Right lung (tissue), 2 donors: ENCODE measurements at regions not wholly inside any gene's neighbourhood (a gene's known extent, or its start where the extent isn't known, plus 50 kb on each side); places are given as distances from the start of the nearest gene placed in this dataset.
"Not testable (repeated sequence)": the region's sequence is repeated elsewhere in the genome, so short reads cannot be mapped to it uniquely, and the experiment has no call there.

Experiments
- DNase-seq, 2 donors: peaks; one replicate each; pipeline ENCODE4 v3.0.0-alpha.2; 2013

DNA sequence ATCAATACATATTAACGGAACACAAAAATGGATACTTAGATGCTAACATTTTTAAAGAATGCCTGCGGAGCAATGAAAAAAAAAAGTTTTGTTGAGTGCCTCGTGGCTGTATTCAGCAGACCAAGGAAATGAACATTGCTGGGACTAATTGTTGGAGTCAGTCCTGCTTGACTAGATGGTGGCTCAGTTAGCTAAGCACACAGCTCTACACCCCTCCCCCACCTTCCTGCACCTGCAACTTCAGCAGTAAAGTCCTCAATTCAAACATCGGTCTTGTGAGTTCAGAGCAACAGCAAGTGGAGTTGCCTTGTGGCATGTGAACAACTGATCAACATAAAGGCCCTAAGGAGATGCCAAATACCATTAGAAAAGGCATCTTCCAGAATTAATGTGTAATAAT lies 326.0 kb upstream of the NPSR1 start:
- DNase-seq, result no peak

DNA sequence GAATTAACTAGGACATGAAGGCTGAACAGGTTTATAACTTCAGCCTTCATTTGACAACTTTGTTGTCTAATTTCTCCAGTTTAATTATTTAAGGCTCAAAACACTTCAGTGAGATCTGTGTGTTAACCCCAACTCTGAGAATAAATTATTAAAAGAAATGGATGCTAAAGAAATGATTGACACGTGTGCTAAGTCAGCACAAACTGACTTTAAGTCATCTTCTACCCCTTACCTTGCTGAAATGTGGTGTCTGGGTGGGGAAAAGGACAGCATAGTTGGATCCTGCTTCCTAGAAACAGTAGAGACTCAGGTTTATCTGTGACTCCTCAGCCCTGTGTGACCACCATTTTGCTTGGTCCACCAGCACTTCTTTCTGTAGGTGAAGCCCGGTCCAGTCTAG lies 324.8 kb upstream of the NPSR1 start:
- no peak for DNase-seq

DNA sequence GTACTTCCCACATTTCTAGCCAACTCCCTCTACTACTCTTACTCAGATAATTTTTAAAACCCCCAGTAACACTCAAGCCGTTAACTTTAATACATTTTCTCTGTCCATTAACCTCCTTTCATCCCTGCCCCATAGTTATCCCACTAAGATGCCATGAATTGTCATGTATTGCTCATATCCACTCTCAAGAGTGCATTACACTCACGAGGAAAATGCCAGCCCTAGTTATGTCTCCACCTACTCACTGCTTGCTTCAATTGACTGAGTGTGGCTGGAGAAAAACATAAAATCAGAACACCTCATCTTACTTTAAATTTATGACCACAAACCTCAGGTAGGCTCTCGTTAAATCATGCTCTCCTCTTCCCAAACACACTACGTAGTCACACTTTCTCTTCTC lies 324.1 kb upstream of the NPSR1 start:
- no peak for DNase-seq

DNA sequence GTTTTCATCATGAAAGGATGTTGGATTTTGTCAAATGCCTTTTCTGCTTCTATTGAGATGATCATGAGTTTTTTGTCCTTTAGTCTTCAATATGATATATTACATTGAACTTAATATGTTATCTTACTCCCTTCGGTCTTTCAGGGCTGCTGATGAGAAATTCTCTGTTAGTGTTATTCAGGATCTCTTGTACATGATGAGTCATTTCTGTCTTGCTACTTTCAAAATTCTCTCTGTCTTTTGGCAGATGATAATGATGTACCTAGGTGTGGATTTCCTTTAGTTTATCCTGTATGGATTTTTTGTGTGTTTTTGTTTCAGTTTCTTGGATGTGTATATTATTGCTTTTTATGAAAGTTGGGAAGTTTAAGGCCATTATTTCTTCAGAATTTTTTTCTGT lies 320.9 kb upstream of the NPSR1 start:
- no peak for DNase-seq

DNA sequence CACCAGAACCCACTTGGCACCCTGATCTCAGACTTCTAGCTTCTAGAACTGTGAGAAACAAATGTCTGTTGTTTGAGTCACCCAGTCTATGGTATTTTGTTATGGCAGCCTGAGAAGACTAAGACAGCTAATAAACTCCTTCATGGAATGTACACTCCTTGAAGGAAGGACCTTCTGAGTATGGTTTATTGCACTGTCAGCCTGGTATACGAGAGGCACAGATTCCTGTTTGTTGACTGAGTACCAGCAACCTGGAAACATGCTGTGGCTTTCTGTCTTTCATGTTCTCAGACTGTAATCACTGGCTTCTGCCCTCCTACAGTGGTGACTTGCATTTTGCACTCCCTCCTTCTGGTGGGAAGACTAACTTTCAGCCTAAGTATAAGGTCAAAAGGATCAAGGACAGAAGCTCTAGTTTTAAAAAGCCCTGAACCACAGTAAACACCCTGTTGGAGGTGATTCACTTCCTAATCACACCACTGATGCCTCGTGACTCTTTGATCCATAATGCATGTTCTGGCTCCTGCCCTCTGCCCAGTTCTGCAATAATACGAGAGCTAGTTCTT lies 319.0 kb upstream of the NPSR1 start:
- no peak for DNase-seq

DNA sequence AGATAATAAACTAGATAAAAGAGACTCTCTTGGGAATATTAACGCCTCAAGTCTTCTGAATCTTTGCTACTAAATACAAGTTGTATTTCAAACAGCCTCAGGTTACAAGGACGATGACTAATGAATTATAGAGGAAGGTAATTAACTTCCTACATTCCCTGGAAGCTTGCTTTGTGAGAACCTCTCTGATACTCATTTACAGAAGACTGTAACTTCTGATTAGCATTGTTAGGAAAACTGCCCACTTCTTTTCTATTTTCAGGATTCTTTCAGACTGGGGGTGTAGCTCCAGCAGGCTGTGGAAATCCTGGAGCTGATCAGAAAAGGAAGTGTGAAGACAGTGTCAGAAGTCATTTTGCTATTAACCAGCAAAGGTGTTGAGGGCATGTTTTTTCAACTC lies 316.7 kb upstream of the NPSR1 start:
- no peak for DNase-seq

DNA sequence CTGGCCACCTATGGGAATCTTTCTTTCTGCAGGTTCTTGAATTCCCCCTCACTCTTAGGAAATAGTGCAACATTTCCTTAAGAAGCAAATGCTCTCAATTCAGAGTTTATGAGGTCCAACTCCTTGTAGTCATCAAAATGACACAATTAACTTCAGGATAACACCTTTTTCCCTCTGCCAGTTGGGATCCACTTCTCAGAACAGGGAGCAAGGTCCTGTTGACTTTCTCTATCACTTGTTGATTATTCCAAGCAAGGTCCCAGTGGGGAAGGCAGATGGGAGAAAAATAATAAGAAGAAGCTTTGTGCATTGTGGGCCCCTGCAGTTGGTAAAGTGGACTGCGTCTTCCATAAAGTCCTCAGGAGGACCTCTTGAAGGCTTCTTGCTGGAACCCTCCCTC lies 315.6 kb upstream of the NPSR1 start:
- no peak for DNase-seq

DNA sequence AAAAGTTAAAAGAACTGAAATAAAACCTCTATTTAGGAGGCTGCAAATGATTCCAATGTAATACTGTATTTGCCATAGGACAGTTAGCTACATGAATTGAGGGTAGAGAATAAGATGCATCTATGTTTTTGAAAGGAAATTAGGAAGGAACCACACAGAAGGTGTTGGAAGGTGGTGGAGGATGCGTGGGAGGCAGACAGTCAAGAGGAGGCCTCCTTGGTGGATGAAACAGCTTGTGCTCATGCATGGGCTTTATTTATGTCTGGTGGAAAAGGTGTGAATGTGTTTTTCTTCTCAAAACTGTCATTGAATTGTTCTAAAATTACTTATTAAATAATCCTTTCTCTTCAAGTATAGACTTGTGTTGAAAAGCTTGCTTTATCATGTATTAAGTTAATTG lies 314.4 kb upstream of the NPSR1 start:
- no peak for DNase-seq

DNA sequence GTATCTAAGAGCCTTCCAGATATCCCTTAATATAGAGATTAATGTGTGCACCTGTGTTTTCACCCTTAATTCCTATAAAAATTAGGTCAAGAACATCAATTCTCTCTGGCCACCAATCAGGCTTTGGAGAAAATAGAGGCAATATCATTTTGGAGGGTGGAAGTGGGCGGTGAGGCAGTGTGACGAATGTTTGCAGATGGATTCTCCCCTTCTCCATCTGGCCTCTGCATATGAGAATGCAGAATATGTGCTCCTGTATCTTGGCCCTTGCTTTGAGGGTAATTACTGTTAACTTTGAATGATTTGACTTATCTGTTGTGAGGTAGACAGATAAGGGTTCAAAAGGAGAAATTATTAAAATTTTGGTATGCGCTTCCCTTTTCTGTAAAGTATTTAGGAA lies 304.0 kb upstream of the NPSR1 start:
- DNase-seq, result no peak

DNA sequence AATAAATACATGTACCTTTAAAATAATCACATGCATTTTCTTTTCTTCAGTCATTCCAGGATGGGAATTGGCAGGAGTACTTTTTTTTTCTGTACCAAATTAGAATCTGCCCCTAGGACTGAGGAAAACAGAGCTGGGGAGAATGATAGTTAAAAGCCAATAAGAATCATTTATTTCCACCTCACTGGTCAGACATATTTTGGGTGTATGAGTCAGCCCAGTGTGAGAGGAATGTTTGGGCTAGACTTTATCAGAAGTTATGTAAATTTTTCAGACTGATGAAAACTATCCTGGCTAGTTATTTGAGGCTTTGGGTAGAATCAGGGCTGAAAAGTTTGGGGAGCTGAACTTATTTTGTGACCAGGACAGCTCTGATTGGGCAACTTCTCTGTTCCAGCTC lies 303.1 kb upstream of the NPSR1 start:
- no peak for DNase-seq

DNA sequence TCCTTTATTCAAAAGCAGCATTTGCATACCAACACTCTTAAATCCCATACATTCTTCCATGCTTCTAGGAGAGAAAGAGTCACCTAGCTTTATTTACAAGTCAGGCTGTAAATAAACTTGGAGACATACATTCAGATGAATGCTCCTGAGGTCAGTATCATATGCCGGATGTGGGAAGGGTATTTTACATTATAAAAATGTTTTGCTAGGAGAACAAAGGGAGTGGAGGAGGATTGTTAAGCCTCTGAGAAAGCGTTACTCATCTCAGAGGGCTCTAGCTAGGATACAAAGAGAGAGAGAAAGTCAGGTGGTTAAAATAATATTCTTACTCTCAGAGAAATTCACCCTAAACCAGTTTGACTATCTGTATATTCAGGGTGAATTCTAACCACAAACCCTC lies 300.9 kb upstream of the NPSR1 start:
- no peak for DNase-seq

DNA sequence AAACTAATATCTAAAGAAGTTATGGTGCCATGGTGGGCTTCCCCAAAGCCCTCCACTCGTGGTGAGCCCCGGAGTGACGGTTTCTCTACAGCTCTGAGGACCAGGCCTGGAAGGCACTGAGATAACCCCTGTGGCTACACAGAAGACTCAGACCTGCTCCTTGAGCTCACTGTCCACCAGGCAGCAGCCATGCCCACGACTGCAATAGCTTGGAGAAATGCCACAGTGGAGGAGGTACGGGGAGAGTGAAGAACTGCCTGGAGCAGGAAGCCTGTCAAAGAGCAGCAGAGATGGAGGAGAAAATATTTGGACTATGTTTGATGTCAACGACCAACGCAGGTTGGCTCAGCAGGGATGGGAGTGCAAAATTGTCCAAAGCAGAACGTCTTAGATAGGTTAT lies 300.1 kb upstream of the NPSR1 start:
- no peak for DNase-seq

DNA sequence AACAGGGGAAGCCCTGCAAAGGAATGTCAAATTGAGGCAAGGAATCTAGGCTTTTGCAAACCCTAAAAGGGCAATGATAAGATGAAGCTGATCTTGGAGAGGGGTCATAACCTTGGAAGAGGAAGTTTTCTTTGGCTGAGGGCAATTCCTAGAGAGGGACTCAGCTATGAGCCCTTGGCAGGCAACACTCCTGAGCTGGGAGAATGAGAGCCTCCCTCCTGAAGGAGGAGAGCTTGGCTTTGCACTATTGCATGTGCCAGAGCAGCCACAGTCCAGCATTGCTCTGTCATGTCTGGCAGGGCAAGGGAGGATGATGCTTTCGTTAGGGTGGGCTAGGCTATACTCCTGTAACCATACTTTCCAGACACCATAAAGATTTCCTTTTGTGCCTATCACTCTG lies 299.4 kb upstream of the NPSR1 start:
- not testable (repeated sequence) for DNase-seq

DNA sequence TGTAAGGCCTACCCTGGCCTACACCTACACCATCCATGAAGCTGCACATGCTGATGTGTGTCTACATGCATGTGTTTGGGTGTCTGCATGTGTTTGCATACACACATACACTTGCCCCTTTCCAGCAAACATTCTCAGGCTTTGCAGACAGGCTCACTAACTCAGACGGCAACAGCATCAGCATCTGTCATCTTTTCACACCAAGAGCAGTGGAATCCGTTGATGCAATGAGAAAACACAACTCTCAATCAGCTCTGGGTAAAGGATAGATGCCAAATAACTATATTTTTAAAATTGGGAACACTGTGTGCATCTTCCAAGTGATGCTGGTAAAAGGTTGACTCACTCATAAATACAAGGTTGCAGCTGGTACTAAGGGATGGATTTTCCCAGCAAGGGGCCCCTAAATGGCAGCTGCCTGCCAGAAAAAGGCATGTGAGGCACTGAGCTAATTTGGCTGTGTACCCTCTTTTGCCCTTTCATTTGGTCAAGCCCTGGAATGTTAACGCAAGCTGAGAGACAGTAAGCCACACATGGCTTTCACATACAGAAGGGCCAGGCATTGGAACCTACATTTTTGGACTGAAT lies 296.3 kb upstream of the NPSR1 start:
- no peak for DNase-seq

DNA sequence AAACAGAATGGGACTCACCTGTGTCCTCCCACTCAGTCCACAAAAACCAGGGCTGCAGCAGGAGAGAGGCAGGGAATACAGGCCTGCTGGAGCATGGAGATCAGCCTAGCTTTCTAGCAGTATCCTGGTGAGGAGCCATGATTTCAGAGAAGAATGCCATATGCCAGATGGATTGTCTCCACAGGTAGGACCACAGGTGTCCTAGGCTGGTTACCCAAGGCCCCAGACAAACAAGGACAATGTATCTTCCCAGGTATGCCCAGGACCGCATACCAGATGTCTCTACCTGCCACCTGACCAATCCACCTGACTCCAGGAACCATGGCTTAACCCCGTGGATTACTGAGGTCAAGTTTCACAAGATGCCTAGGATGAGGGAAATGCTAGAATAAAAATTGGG lies 295.4 kb upstream of the NPSR1 start:
- DNase-seq, result no peak

DNA sequence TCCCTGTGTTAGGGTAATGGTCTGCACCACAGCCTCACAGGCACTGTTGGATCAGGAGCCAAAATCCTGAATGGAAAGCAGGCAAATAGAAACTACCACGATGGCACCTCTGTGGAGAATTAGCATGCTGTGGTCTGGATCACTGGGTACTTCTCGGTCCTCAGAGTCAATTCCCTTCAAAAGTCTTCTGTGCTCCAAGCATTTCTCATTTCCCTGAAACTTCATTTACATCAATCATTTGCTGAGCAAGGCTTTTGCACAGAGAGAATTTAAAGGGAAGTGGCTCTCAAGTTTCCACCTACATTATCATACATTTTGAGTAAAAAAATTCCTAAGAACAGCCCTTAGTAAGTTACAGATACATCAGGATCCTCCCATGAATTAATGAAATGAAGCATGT lies 293.9 kb upstream of the NPSR1 start:
- DNase-seq, result no peak

DNA sequence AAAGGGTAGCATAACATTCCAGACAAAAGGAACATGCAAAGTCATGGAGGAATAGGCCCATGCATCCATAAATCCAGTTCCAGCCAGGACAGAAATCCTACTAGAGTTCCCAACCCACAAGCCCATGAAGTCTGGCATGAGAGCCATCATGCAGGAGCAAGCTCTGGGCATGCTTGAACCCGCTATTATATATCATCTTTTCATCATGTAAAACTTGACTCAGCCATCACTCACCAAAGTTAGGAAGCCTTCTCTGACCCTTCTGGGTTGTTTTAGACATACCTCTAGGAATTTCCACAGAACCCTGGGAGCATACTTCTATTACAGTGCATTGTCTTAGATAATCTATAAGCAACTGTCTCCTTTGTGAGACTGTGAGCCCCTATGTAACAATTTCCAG lies 293.0 kb upstream of the NPSR1 start:
- DNase-seq, result no peak

DNA sequence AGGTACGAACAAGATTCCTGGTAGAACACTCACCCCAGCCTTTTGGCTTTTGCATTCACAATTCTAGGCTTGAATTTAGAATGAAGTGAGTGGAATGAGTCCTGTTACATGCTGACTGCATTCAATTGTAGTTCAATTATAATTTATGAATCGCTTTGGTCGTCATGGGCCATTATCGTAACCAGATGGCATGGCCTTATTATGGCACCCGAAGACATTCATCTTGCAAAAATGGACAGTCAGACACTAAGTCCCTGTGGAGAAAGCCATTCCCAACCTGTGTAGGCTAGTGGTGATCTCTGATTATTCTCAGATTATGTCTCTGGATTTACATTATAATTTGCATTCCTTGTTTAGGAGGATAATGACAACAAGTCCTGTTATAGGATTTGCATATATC lies 292.4 kb upstream of the NPSR1 start:
- no peak for DNase-seq

DNA sequence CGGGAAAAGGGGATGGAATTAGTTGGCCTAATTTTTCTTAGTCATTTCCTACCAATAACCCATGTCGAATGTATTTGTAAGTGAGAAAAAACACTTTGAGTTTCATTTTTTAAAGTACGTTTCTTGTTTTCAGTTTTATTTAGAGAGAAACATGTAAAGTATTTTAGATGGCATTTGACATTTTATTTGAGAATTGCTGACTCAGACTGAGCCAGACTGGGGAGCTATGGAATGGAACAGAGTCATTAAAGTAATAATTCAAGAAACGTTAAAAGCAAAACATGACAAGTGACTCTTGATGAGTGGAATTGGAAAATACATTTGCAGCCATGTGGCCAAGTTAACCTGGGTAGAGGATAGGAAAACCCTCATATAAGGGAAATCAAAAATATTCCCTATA lies 286.1 kb upstream of the NPSR1 start:
- no peak for DNase-seq

DNA sequence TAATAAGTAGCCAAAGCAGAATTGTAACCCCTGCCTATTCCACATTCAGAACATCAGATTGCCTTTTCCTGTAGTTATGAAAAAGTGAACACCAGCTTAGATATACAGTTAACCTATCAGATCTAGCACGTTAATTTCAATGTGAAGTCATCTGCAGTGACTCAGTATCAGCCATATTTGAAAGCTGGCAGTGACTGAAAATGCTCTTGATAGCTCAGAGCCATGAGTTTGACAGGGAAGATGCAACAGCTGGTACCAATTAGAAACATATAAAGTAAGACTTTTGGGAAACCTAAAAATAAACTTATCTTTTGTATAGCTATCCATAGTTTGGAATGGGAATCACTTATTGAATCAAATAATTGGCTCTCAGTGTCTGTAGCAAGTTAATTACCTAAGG lies 284.1 kb upstream of the NPSR1 start:
- DNase-seq, result no peak

DNA sequence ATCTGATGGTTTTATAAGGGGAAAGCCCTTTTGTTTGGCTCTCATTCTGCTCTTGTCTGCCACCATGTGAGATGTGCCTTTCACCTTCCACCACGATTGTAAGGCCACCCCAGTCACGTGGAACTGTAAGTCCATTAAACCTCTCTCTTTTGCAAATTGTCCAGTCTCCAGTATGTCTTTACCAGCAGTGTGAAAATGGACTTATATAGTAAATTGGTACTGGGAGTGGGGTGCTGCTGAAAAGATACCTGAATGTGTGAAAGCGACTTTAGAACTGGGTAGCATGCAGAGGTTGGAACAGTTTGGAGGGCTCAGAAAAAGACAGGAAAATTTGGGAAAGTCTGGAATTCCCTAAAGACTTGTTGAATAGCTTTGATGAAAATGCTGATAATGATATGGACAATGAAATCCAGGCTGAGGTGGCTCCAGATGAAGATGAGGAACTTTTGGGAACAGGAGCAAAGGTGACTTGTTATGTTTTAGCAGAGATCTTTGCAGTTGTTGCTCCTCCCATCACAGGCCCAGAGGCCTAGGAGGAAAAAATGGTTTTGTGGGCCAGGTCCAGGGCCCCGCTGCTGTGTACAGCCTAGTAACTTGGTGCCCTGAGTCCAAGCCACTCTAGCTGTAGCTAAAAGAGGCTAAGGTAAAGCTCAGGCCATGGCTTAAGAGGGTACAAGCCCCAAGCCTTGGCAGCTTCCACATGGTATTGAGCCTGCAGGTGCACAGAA lies 275.7 kb upstream of the NPSR1 start:
- no peak for DNase-seq

DNA sequence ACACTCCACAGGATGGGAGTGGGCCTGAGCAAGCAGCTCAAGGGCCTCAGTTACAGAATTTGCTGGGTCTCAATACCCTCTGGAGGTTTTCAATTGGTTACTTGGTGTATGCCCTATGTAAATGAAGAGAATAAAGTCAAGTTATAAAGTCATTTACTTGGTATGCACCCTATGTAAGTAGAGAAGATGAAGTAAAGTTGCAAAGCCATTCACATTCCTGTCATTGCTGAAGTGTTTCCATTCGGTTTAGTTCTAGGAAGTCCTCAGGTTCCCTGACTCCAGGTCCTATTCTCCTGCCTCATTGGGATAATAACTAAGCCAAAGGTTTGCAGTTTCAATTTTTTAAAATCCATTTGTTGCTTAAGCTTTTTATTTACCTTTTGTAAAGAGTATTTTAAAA lies 272.6 kb upstream of the NPSR1 start:
- DNase-seq, result no peak

DNA sequence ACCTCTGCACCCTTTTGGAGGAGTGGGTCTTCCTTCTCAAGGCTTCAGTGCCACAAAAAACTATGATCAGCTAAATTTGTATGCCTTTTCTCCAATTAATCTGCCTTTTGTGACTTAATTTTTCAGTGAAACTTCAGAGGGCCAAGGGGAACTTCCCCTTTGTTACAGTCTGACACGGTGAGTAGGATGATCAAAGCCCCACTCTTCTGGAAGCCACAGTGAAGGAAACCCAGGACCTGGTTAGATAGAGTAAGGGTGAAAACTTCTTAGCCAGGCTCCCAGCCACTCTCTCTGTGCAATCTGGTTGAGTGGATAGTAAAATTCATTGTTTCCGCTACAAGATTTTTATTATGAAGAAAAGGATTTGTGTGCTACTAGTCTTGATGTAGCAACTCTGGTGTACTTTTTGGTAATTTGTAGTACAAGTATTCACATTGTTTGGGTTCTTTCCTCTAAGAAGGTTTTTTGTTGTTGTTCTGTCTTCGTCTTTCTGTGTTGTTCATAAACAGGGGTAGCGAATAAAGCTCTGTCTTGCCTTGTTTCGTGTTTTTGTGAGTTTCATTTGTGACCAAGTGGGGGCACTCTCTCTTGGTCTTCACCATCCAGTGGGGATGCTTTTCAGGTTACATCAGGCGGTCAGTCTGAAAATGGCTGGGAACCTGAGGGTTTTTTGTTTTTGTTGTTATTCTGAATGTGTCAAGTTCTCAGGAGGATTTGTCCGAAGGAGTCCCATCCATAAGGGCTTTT lies 268.5 kb upstream of the NPSR1 start:
- DNase-seq, result no peak
